ENCODE measurements at regions not wholly inside any gene's neighbourhood (a gene's known extent, or its start where the extent isn't known, plus 50 kb on each side); places are given as distances from the start of the nearest gene placed in this dataset.

DNA sequence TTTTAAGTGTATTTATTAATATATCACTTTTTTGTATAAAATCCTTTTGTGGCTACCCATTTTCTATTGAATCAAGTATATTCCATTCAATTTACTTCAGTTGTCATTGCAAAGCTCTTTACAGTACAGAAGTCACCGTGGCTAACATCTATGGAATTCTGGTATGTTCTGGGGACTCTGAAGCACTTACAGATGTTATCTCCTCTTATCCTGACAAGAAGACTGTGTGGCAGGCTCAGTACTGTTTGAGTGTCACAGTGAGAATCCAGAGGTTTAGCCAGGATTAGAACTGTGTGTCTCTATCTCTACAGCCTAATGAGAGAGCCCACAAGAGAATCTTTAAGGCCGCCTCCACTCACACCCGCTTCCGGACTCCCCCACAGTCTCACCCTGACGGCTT is 78.2 kb upstream of the SORBS2 start:
- H3K4me3 ChIP-seq (ENCODE audit: low read length), result no peak overlapping the region
- H3K27ac ChIP-seq (ENCODE audit: low read length), result no peak overlapping the region
- no peak for TF ChIP-seq SMC3 (conservative IDR thresholded peaks at IDR 0.05; ENCODE audit: poor library complexity)
- TF ChIP-seq MXI1 (conservative IDR thresholded peaks at IDR 0.05; ENCODE audit: poor library complexity, severe bottlenecking), result no peak
- TF ChIP-seq POLR2AphosphoS5 (IDR thresholded peaks at IDR 0.05), result no peak
- TF ChIP-seq EZH2 (IDR thresholded peaks at IDR 0.05; ENCODE audit: borderline replicate concordance, insufficient read depth, low read length, poor library complexity, severe bottlenecking), result no peak
- no peak for TF ChIP-seq TAF1 (IDR thresholded peaks at IDR 0.05; ENCODE audit: low read depth)
- no peak for TF ChIP-seq RAD21 (conservative IDR thresholded peaks at IDR 0.05)
- TF ChIP-seq EP300 (conservative IDR thresholded peaks at IDR 0.05; ENCODE audit: poor library complexity, severe bottlenecking), result no peak
- TF ChIP-seq, protein P1, sequence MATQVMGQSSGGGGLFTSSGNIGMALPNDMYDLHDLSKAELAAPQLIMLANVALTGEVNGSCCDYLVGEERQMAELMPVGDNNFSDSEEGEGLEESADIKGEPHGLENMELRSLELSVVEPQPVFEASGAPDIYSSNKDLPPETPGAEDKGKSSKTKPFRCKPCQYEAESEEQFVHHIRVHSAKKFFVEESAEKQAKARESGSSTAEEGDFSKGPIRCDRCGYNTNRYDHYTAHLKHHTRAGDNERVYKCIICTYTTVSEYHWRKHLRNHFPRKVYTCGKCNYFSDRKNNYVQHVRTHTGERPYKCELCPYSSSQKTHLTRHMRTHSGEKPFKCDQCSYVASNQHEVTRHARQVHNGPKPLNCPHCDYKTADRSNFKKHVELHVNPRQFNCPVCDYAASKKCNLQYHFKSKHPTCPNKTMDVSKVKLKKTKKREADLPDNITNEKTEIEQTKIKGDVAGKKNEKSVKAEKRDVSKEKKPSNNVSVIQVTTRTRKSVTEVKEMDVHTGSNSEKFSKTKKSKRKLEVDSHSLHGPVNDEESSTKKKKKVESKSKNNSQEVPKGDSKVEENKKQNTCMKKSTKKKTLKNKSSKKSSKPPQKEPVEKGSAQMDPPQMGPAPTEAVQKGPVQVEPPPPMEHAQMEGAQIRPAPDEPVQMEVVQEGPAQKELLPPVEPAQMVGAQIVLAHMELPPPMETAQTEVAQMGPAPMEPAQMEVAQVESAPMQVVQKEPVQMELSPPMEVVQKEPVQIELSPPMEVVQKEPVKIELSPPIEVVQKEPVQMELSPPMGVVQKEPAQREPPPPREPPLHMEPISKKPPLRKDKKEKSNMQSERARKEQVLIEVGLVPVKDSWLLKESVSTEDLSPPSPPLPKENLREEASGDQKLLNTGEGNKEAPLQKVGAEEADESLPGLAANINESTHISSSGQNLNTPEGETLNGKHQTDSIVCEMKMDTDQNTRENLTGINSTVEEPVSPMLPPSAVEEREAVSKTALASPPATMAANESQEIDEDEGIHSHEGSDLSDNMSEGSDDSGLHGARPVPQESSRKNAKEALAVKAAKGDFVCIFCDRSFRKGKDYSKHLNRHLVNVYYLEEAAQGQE (IDR thresholded peaks at IDR 0.05; ENCODE audit: borderline replicate concordance), result no peak
- TF ChIP-seq, protein P2, sequence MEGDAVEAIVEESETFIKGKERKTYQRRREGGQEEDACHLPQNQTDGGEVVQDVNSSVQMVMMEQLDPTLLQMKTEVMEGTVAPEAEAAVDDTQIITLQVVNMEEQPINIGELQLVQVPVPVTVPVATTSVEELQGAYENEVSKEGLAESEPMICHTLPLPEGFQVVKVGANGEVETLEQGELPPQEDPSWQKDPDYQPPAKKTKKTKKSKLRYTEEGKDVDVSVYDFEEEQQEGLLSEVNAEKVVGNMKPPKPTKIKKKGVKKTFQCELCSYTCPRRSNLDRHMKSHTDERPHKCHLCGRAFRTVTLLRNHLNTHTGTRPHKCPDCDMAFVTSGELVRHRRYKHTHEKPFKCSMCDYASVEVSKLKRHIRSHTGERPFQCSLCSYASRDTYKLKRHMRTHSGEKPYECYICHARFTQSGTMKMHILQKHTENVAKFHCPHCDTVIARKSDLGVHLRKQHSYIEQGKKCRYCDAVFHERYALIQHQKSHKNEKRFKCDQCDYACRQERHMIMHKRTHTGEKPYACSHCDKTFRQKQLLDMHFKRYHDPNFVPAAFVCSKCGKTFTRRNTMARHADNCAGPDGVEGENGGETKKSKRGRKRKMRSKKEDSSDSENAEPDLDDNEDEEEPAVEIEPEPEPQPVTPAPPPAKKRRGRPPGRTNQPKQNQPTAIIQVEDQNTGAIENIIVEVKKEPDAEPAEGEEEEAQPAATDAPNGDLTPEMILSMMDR (IDR thresholded peaks at IDR 0.05; ENCODE audit: poor library complexity, severe bottlenecking), result no peak
- peaks cover 4% of the 10 kb centered on the region for H3K36me3 ChIP-seq (ENCODE audit: insufficient read depth, low read length)
- H3K9me2 ChIP-seq (ENCODE audit: insufficient read depth, low read length), result no peaks in the 10 kb centered on the region
- no peaks in the 10 kb centered on the region for H4K20me1 ChIP-seq (ENCODE audit: insufficient read depth)
- H3F3A ChIP-seq (ENCODE audit: insufficient read depth, low read length, poor library complexity, severe bottlenecking), result no peaks in the 10 kb centered on the region
- no peak overlapping the region for H2AFZ ChIP-seq (ENCODE audit: low read depth, low read length)
- no peaks in the 10 kb centered on the region for H3K27me3 ChIP-seq (ENCODE audit: insufficient read depth, low read depth, low read length)
- H3K79me2 ChIP-seq (replicated peaks; ENCODE audit: insufficient read depth, low read length), result no peaks in the 10 kb centered on the region
- no peak overlapping the region for H3K9ac ChIP-seq (ENCODE audit: low read length)
- no peaks in the 10 kb centered on the region for H3K9me3 ChIP-seq (ENCODE audit: low read length)
- H3K4me2 ChIP-seq (ENCODE audit: low read length), result no peak overlapping the region

DNA sequence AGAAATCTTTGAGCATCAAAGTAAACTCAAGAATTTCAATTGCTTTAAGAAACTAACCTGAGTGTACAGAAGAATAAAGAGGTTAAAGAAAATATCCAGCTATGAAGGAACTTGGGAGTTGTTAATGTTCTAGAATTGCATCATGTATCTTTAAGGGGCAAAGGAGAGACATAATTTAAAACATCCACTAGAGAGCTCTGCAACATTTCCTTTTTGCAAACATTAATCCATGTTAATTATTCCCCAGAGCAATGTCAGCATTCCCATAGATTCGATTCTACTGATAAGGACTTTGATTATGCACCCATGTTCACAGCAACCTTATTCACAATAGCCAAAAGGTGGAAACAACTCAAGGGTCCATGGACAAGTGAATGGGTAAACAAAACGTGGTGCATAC is 80.2 kb upstream of the SORBS2 start:
- H3K79me2 ChIP-seq (replicated peaks; ENCODE audit: insufficient read depth, low read length), result no peaks in the 10 kb centered on the region
- no peak overlapping the region for H3K4me3 ChIP-seq (ENCODE audit: low read length)
- H3K27ac ChIP-seq (ENCODE audit: low read length), result no peak overlapping the region
- H3K9me3 ChIP-seq (ENCODE audit: low read length), result no peaks in the 10 kb centered on the region
- no peak overlapping the region for H2AFZ ChIP-seq (ENCODE audit: low read depth, low read length)
- no peak for TF ChIP-seq SMC3 (conservative IDR thresholded peaks at IDR 0.05; ENCODE audit: poor library complexity)
- TF ChIP-seq, protein P1 (IDR thresholded peaks at IDR 0.05; ENCODE audit: borderline replicate concordance), result no peak
- no peak for TF ChIP-seq EZH2 (IDR thresholded peaks at IDR 0.05; ENCODE audit: borderline replicate concordance, insufficient read depth, low read length, poor library complexity, severe bottlenecking)
- TF ChIP-seq EP300 (conservative IDR thresholded peaks at IDR 0.05; ENCODE audit: poor library complexity, severe bottlenecking), result no peak
- TF ChIP-seq TAF1 (IDR thresholded peaks at IDR 0.05; ENCODE audit: low read depth), result no peak
- no peaks in the 10 kb centered on the region for H3F3A ChIP-seq (ENCODE audit: insufficient read depth, low read length, poor library complexity, severe bottlenecking)
- H3K4me2 ChIP-seq (ENCODE audit: low read length), result no peak overlapping the region
- H3K9me2 ChIP-seq (ENCODE audit: insufficient read depth, low read length), result no peaks in the 10 kb centered on the region
- H3K27me3 ChIP-seq (ENCODE audit: insufficient read depth, low read depth, low read length), result no peaks in the 10 kb centered on the region
- H3K36me3 ChIP-seq (ENCODE audit: insufficient read depth, low read length), result peaks cover 4% of the 10 kb centered on the region
- H3K9ac ChIP-seq (ENCODE audit: low read length), result no peak overlapping the region
- no peaks in the 10 kb centered on the region for H4K20me1 ChIP-seq (ENCODE audit: insufficient read depth)
